ENCODE measurements at regions not wholly inside any gene's neighbourhood (a gene's known extent, or its start where the extent isn't known, plus 50 kb on each side); places are given as distances from the start of the nearest gene placed in this dataset.
A peak's percentile ranks its signal among the peaks of the same experiment; 100 is the strongest.

DNA sequence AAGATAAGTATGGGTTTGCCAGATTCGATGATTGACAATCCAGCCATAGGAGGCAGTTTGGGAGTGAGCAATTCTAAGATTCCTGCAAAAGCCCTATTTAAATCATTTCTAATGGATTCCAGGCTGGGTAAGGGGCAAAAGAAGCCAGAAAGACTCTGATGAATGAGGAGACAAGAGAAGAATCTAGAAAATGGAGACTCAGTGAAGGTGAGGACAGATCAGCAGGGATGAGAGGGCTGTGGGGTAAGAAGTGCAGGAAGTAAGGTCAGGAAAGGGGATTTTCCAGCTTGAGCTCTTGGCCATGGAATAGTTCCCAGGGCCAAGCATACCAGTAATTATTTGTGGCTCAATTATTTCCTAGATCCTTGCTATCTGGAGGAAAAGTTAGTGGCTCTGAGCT, 87.3 kb downstream of the TMX1 start:
- H3K36me3 ChIP-seq (replicated peaks in 1 of 2; ENCODE audit: control insufficient read depth in 1 of 2, insufficient read depth in 2 of 2, low read length in 2 of 2): no peaks in the 10 kb centered on the region
- H3K4me3 ChIP-seq (replicated peaks in 1 of 3; ENCODE audit: insufficient read depth in 1 of 3, low read depth in 2 of 3, low read length in 3 of 3): no peak overlapping the region
- no peak overlapping the region for H3K4me2 ChIP-seq (ENCODE audit: low read depth, low read length)
- ChIA-PET CTCF (ENCODE audit: low intra/inter-chr PET ratio, low total read pairs) (no interaction called here), POLR2A (no interaction called here)
- no peak for FAIRE-seq
- H2AFZ ChIP-seq (ENCODE audit: low read length): no peak overlapping the region
- no TSS peak for BruUV-seq (replicated peaks)
- no peak for ATAC-seq
- no peak overlapping the region for H3K27ac ChIP-seq (ENCODE audit: extremely low read length, insufficient read depth, low read length)
- H3K27me3 ChIP-seq (ENCODE audit: control insufficient read depth in 1 of 2, insufficient read depth in 2 of 2, low read length in 2 of 2): no peaks in the 10 kb centered on the region
- H4K20me1 ChIP-seq (ENCODE audit: insufficient read depth, low read length): no peaks in the 10 kb centered on the region
- TF ChIP-seq POGZ (CRISPR knock-in tag; IDR thresholded peaks at IDR 0.05) (no peak), PPARG (CRISPR knock-in tag; conservative IDR thresholded peaks at IDR 0.05) (no peak), NKX3-1 (CRISPR knock-in tag; IDR thresholded peaks at IDR 0.05) (no peak)
- no peaks in the 10 kb centered on the region for H3K9me3 ChIP-seq (ENCODE audit: low read length)
- intact Hi-C loops (cut with micrococcal nuclease; ENCODE audit: unreplicated experiment) (no loop called here), in situ Hi-C loops (cut with HindIII; ENCODE audit: extremely low pct_ligation_motif_present, low pct_unique_long_range_greater_than_20kb) (no loop called here)
- 0% methylated on average over 1 of the region's 1 CpG for WGBS (ENCODE audit: low lambda C conversion rate)
- no peak for DNase-seq (ENCODE audit: low spot score)
- H3K4me1 ChIP-seq (ENCODE audit: insufficient read depth, low read length): no peaks in the 10 kb centered on the region
- H3K79me2 ChIP-seq (ENCODE audit: insufficient read depth, low read length): no peaks in the 10 kb centered on the region
- no peak overlapping the region for H3K9ac ChIP-seq (ENCODE audit: insufficient read depth, low read depth, low read length)

DNA sequence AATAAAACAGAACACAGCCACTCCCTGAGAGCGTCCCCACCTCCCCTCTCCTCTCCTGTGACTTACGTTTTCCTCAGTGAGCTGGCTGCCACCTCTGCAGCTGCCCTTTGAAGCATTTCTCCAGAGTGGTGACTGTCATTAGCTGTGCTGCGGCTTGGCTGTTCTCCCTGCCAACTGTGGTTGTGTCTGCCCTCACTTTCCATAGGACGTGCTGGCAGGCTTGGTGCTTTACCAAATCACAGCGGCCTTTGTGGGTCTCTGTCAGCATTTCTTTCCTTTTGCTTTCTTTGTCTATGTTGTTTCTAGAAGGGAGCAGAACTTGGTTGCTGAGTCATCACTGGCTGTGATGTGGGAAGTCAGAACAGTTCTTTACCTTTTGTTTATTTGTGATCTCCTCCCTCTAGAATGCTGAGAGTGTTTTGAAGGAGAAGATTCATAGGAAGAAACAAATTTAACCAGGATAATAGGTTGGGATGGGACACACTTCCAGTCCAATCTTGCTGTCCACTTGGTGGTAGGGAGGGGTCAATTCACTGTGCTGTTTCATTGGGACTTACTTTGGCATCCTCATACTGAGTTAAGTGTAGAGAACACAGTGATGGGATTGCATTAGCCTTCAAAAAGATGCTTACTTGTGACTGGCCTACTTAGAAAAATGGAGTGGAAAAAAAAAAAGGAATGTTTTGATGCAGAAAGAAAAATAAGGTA, 88.2 kb downstream of the TMX1 start:
- BruUV-seq (replicated peaks): no TSS peak
- 22% methylated on average over 5 of the region's 5 CpGs for WGBS (ENCODE audit: low lambda C conversion rate)
- Histone ChIP-seq H3K79me2 (ENCODE audit: insufficient read depth, low read length) (no peaks in the 10 kb centered on the region), H3K4me2 (ENCODE audit: low read depth, low read length) (no peak overlapping the region), H3K9ac (ENCODE audit: insufficient read depth, low read depth, low read length) (no peak overlapping the region), H3K36me3 (replicated peaks in 1 of 2; ENCODE audit: control insufficient read depth in 1 of 2, insufficient read depth in 2 of 2, low read length in 2 of 2) (no peaks in the 10 kb centered on the region), H3K27ac (ENCODE audit: extremely low read length, insufficient read depth, low read length) (no peak overlapping the region), H2AFZ (ENCODE audit: low read length) (no peak overlapping the region), H3K4me1 (ENCODE audit: insufficient read depth, low read length) (no peaks in the 10 kb centered on the region), H3K4me3 (replicated peaks in 1 of 3; ENCODE audit: insufficient read depth in 1 of 3, low read depth in 2 of 3, low read length in 3 of 3) (no peak overlapping the region), H3K27me3 (ENCODE audit: control insufficient read depth in 1 of 2, insufficient read depth in 2 of 2, low read length in 2 of 2) (no peaks in the 10 kb centered on the region), H4K20me1 (ENCODE audit: insufficient read depth, low read length) (no peaks in the 10 kb centered on the region), H3K9me3 (ENCODE audit: low read length) (no peaks in the 10 kb centered on the region)
- CTCF ChIA-PET (ENCODE audit: low intra/inter-chr PET ratio, low total read pairs): no interaction called here
- TF ChIP-seq, protein P1, sequence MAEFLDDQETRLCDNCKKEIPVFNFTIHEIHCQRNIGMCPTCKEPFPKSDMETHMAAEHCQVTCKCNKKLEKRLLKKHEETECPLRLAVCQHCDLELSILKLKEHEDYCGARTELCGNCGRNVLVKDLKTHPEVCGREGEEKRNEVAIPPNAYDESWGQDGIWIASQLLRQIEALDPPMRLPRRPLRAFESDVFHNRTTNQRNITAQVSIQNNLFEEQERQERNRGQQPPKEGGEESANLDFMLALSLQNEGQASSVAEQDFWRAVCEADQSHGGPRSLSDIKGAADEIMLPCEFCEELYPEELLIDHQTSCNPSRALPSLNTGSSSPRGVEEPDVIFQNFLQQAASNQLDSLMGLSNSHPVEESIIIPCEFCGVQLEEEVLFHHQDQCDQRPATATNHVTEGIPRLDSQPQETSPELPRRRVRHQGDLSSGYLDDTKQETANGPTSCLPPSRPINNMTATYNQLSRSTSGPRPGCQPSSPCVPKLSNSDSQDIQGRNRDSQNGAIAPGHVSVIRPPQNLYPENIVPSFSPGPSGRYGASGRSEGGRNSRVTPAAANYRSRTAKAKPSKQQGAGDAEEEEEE (CRISPR knock-in tag; IDR thresholded peaks at IDR 0.05; ENCODE audit: borderline replicate concordance): no peak
- peak; percentile 53 to 56 for TF ChIP-seq MAFK (conservative IDR thresholded peaks at IDR 0.05 in 1 of 2, IDR thresholded peaks at IDR 0.05 in 1 of 2; ENCODE audit: low read length in 2 of 2)
- TF ChIP-seq MAFF (IDR thresholded peaks at IDR 0.05; ENCODE audit: low read depth, low read length): 0 out of 2 replicates have a peak, but pooled peaks have one; percentile 38
- FAIRE-seq (no peak), ATAC-seq (no peak), DNase-seq (ENCODE audit: low spot score) (no peak)
- in situ Hi-C loops (cut with HindIII; ENCODE audit: extremely low pct_ligation_motif_present, low pct_unique_long_range_greater_than_20kb): no loop called here
- intact Hi-C loops (cut with micrococcal nuclease; ENCODE audit: unreplicated experiment): no loop called here
- POLR2A ChIA-PET: no interaction called here

Measured in HepG2 (cell line).